Fibroblast of villous mesenchyme (primary cell): ENCODE measurements at regions not wholly inside any gene's neighbourhood (a gene's known extent, or its start where the extent isn't known, plus 50 kb on each side); places are given as distances from the start of the nearest gene placed in this dataset.
"Not testable (repeated sequence)": the region's sequence is repeated elsewhere in the genome, so short reads cannot be mapped to it uniquely, and the experiment has no call there.

ENCODE experiments used
- DNase-seq: peaks from one replicate; pipeline ENCODE4 v3.0.0-alpha.2; 2010; ENCODE audit warnings: low read depth
- H3K4me3 ChIP-seq: 2 replicates; pipeline ENCODE4 v1.5.1; 2011; ENCODE audit warnings: low read depth, mild to moderate bottlenecking, low read length
- CTCF ChIP-seq: IDR thresholded peaks from 2 replicates; pipeline ENCODE4 v1.5.1; 2012; ENCODE audit warnings: low read depth, mild to moderate bottlenecking, low read length; ENCODE audit not compliant: insufficient read depth

DNA sequence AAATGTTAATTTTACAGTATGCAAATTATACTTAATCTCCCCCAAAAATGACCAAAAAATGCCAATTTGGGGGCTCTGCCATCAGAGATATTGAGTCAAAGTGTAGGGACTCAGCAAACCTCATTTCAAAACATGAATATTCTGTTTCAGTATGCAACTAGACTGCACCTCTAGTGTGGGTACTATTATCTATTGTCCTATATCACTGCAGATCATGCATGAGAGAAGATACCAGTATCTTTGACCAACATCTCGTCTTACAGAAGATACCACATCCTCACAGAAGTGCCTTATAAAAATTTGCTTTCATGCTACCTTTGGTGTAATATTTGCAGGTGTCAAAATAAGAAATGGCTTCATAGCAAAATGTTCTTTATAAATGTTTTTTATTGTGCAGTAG, 623.8 kb downstream of the TENT5A start:
- no peak overlapping the region for H3K4me3 ChIP-seq
- TF ChIP-seq CTCF, result no peak
- no peak for DNase-seq

DNA sequence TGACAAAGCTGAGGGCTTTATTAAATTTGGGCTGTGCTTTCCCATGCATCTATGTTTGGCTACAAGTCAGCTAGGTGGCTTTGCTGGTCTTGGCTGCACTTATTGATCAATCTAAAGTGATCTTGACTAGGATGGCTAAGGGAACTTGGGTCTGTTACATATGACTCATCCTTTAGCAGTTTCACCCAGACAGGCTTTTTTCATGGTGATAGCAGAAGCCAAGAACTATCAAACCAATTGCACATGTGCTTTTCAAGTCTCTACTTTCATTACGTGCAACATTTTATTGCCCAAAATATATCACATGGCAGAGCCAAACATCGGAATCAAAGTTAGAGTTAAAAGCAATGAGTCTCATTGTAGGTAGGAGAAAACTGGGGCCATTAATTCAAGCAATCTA, 626.3 kb downstream of the TENT5A start:
- H3K4me3 ChIP-seq, result no peak overlapping the region
- peak; percentile 9 for DNase-seq
- TF ChIP-seq CTCF, result no peak

GRCh38 chr6:81120280-81120679, 632.2 kb downstream of the TENT5A start:
- TF ChIP-seq CTCF, result no peak
- no peak for DNase-seq

GRCh38 chr6:81105998-81106397, 646.5 kb downstream of the TENT5A start:
- no peak for TF ChIP-seq CTCF
- DNase-seq, result no peak
- H3K4me3 ChIP-seq, result no peak overlapping the region

More at GRCh38 chr6:81120280-81120679, 632.2 kb downstream of the TENT5A start:
- no peak overlapping the region for H3K4me3 ChIP-seq

DNA sequence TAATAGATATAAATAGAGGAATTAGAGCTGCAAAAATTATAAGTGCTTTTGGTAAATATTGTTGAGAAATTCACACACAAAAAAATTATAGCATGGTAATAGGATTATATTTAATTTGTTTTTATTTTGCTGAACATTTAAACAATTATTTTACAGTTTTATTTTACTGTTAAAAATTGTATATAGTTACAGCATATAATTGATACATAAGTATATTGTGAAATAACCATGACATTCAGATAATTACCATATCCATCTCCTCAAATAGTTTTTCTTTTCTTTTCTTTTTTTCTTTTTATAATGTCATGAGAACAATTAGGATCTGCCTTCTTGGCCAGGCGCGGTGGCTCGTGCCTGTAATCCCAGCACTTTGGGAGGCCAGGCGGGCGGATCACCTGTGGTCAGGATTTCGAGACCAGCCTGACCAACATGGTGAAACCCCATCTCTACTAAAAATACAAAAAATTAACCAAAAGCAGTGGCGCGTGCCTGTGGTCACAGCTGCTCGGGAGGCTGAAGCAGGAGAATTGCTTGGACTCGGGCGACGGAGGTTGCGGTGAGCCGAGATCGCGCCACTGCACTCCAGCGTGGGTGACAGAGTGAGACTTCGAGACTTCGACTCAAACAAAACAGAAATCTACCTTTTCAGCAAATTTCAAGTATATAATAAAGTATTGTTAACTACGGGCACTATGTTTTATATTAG, 654.2 kb downstream of the TENT5A start:
- H3K4me3 ChIP-seq, result no peak overlapping the region
- TF ChIP-seq CTCF, result no peak
- DNase-seq, result no peak

DNA sequence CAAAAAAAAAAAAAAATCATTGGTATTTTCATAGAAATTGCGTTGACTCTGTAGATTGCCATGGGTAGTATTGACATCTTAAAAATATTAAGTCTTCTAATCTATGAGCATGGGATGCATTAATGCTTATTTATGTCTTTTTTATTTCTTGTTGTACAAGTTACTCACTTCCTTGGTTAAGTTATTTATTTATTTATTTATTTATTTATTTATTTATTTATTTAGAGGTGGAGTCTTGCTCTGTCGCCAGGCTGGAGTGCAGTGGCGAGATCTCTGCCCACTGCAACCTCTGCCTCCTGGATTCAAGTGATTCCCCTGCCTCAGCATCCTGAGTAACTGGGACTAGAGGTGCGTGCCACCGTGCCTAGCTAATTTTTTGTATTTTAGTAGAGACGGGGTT, 656.0 kb downstream of the TENT5A start:
- not testable (repeated sequence) for DNase-seq, H3K4me3 ChIP-seq

GRCh38 chr6:81093051-81093450, 659.4 kb downstream of the TENT5A start:
- DNase-seq, result peak; percentile 64
- no peak overlapping the region for H3K4me3 ChIP-seq
- no peak for TF ChIP-seq CTCF
